ENCODE measurements at regions not wholly inside any gene's neighbourhood (a gene's known extent, or its start where the extent isn't known, plus 50 kb on each side); places are given as distances from the start of the nearest gene placed in this dataset.

DNA sequence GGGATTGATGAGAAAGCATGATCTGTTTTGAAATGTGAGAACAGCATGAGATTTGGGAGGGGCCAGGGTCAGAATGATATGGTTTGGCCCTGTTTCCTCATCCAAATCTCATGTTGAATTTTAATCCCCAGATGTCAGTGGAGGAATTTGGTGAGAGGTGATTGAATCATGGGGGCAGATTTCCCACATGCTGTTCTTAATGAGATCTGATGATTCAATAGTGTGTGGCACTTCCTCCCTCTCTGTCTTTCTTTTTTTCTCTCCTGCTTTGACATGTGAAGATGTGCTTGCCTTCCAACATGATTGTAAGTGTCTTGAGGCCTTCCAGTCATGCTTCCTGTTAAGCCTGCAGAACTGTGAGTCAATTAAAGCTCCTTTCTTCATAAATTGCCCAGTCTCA lies 1060.3 kb upstream of the CITED2 start:
- TF ChIP-seq, protein P1, sequence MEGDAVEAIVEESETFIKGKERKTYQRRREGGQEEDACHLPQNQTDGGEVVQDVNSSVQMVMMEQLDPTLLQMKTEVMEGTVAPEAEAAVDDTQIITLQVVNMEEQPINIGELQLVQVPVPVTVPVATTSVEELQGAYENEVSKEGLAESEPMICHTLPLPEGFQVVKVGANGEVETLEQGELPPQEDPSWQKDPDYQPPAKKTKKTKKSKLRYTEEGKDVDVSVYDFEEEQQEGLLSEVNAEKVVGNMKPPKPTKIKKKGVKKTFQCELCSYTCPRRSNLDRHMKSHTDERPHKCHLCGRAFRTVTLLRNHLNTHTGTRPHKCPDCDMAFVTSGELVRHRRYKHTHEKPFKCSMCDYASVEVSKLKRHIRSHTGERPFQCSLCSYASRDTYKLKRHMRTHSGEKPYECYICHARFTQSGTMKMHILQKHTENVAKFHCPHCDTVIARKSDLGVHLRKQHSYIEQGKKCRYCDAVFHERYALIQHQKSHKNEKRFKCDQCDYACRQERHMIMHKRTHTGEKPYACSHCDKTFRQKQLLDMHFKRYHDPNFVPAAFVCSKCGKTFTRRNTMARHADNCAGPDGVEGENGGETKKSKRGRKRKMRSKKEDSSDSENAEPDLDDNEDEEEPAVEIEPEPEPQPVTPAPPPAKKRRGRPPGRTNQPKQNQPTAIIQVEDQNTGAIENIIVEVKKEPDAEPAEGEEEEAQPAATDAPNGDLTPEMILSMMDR (IDR thresholded peaks at IDR 0.05; ENCODE audit: low read length) = no peak
- TF ChIP-seq EZH2 (optimal IDR thresholded peaks at IDR 0.05; ENCODE audit: low read depth, low read length) (no peak), EZH2phosphoT487 (IDR thresholded peaks at IDR 0.05; ENCODE audit: low read length) (no peak)
